Kidney (tissue), 13 donors: ENCODE measurements at regions not wholly inside any gene's neighbourhood (a gene's known extent, or its start where the extent isn't known, plus 50 kb on each side); places are given as distances from the start of the nearest gene placed in this dataset.

ENCODE experiments used
- DNase-seq, 5 donors: peaks; one replicate each; pipeline ENCODE4 v3.0.0-alpha.2; 2013 to 2020
- FAIRE-seq: peaks from 2 replicates; lab custom pipeline; 2012; peaks lifted over from hg19 to GRCh38; lab: Jason Lieb, UNC
- H3K27ac ChIP-seq, 2 donors: one replicate each; pipeline ENCODE4 v1.7.0; 2013; ENCODE audit warnings: low read depth in 2 of 2, low read length in 2 of 2, inconsistent platforms in 1 of 2
- H3K27me3 ChIP-seq: one replicate; pipeline ENCODE4 v1.7.1; 2013; ENCODE audit warnings: low read length, inconsistent platforms; ENCODE audit not compliant: control insufficient read depth, insufficient read depth
- H3K36me3 ChIP-seq, 3 donors: one replicate each; pipeline versions ENCODE4 v1.7.0 to v1.7.1; 2013; ENCODE audit warnings: low read length in 3 of 3, control low read depth in 1 of 3, inconsistent platforms in 1 of 3; ENCODE audit not compliant: insufficient read depth in 3 of 3, control insufficient read depth in 2 of 3
- H3K4me1 ChIP-seq, 3 donors: one replicate each; pipeline versions ENCODE4 v1.7.0 to v1.7.1; 2013; ENCODE audit warnings: low read length in 3 of 3, inconsistent platforms in 1 of 3, low read depth in 1 of 3; ENCODE audit not compliant: control insufficient read depth in 2 of 3, insufficient read depth in 2 of 3
- H3K4me3 ChIP-seq, 3 donors: one replicate each; pipeline versions ENCODE4 v1.7.0 to v1.8.1; 2013; ENCODE audit warnings: low read length in 3 of 3, control low read depth in 1 of 3, inconsistent platforms in 1 of 3
- H3K9ac ChIP-seq, 3 donors: one replicate each; pipeline versions ENCODE4 v1.7.0 to v1.7.1; 2013; ENCODE audit warnings: low read length in 3 of 3, control low read depth in 1 of 3, inconsistent platforms in 1 of 3
- H3K9me3 ChIP-seq, 3 donors: one replicate each; pipeline versions ENCODE4 v1.7.0 to v1.7.1; 2013; ENCODE audit warnings: low read length in 3 of 3, control low read depth in 1 of 3, inconsistent platforms in 1 of 3; ENCODE audit not compliant: control insufficient read depth in 2 of 3, insufficient read depth in 1 of 3
- CTCF ChIP-seq: IDR thresholded peaks from 3 replicates; pipeline ENCODE4 v1.5.1; 2012; ENCODE audit warnings: mild to moderate bottlenecking, moderate library complexity, borderline replicate concordance; ENCODE audit not compliant: insufficient read depth; ENCODE audit errors: extremely low read depth
- intact Hi-C: fragments of 100-400 bp; cut with DNase I; formaldehyde crosslinking; loops from one replicate; pipeline ENCODE4 v1.11.1; 2022
- donor health status: control.
- donor health status: control.
- donor health status: control.
- donor health status: control.
- donor health status: control.
- donor health status: DM: yes; HTN: yes; CAD: no.
- donor health status: Normal renal cell carcinoma (clear cell type).

GRCh38 chr7:89728481-89728880 is 425.8 kb upstream of the STEAP1 start:
- Histone ChIP-seq H3K4me1 (no peaks in the 10 kb centered on the region), H3K27me3 (no peaks in the 10 kb centered on the region), H3K27ac (no peak overlapping the region), H3K9ac (no peak overlapping the region), H3K4me3 (no peak overlapping the region), H3K36me3 (no peaks in the 10 kb centered on the region), H3K9me3 (no peaks in the 10 kb centered on the region)
- no peak for FAIRE-seq
- no peak for TF ChIP-seq CTCF
- intact Hi-C loops, result no loop called here
- DNase-seq, result no peak

GRCh38 chr7:89731751-89732445 is 422.4 kb upstream of the STEAP1 start:
- Histone ChIP-seq H3K27me3 (no peaks in the 10 kb centered on the region), H3K36me3 (no peaks in the 10 kb centered on the region), H3K9ac (no peak overlapping the region), H3K27ac (no peak overlapping the region), H3K4me1 (no peaks in the 10 kb centered on the region), H3K4me3 (no peak overlapping the region), H3K9me3 (no peaks in the 10 kb centered on the region)
- DNase-seq (no peak), FAIRE-seq (no peak)
- intact Hi-C loops, result no loop called here
- TF ChIP-seq CTCF, result no peak

GRCh38 chr7:89738549-89738948 is 415.7 kb upstream of the STEAP1 start:
- intact Hi-C loops, result no loop called here
- H3K9me3 ChIP-seq, result no peaks in the 10 kb centered on the region
- FAIRE-seq (no peak), DNase-seq (no peak)
- H3K36me3 ChIP-seq, result no peaks in the 10 kb centered on the region
- TF ChIP-seq CTCF, result no peak
- H3K4me3 ChIP-seq, result no peak overlapping the region
- H3K4me1 ChIP-seq, result no peaks in the 10 kb centered on the region
- no peak overlapping the region for H3K9ac ChIP-seq
- no peaks in the 10 kb centered on the region for H3K27me3 ChIP-seq
- no peak overlapping the region for H3K27ac ChIP-seq

- intact Hi-C loops, result no loop called here
- Histone ChIP-seq H3K9me3 (no peaks in the 10 kb centered on the region), H3K36me3 (no peaks in the 10 kb centered on the region), H3K27me3 (no peaks in the 10 kb centered on the region), H3K4me3 (no peak overlapping the region), H3K27ac (no peak overlapping the region), H3K4me1 (no peaks in the 10 kb centered on the region), H3K9ac (no peak overlapping the region)
- TF ChIP-seq CTCF, result no peak
- FAIRE-seq (no peak), DNase-seq (no peak)
Observed at GRCh38 chr7:89757910-89758309, 396.4 kb upstream of the STEAP1 start.
